Trophoblast cell (in vitro differentiated cells and primary cell): ENCODE measurements at regions not wholly inside any gene's neighbourhood (a gene's known extent, or its start where the extent isn't known, plus 50 kb on each side); places are given as distances from the start of the nearest gene placed in this dataset.
A peak's percentile ranks its signal among the peaks of the same experiment; 100 is the strongest.

Source experiments
- DNase-seq, 2 donors: peaks; one replicate each; pipeline ENCODE4 v3.0.0-alpha.2; 2016
- H2AFZ ChIP-seq: 2 replicates; pipeline ENCODE4 v1.6.1; 2013; ENCODE audit warnings: low read length, moderate library complexity, mild to moderate bottlenecking; ENCODE audit not compliant: insufficient read depth, poor library complexity
- H2AK5ac ChIP-seq: 2 replicates; pipeline ENCODE4 v1.6.1; 2013; ENCODE audit warnings: mild to moderate bottlenecking, low read length
- H2BK120ac ChIP-seq: 2 replicates; pipeline ENCODE4 v1.6.1; 2013; ENCODE audit warnings: low read length, mild to moderate bottlenecking, moderate library complexity; ENCODE audit not compliant: insufficient read depth, poor library complexity
- H2BK12ac ChIP-seq: 2 replicates; pipeline ENCODE4 v1.6.1; 2013; ENCODE audit warnings: mild to moderate bottlenecking, low read length, moderate library complexity
- H2BK5ac ChIP-seq: 2 replicates; pipeline ENCODE4 v1.6.1; 2013; ENCODE audit warnings: low read length, low read depth, moderate library complexity, mild to moderate bottlenecking; ENCODE audit not compliant: poor library complexity
- H3K14ac ChIP-seq: 2 replicates; pipeline ENCODE4 v1.6.1; 2013; ENCODE audit warnings: mild to moderate bottlenecking, low read length
- H3K18ac ChIP-seq: 2 replicates; pipeline ENCODE4 v1.6.1; 2013; ENCODE audit warnings: mild to moderate bottlenecking, low read length
- H3K23ac ChIP-seq: 2 replicates; pipeline ENCODE4 v1.6.1; 2013; ENCODE audit warnings: low read length
- H3K27ac ChIP-seq: 2 replicates; pipeline ENCODE4 v1.5.1; 2013; ENCODE audit warnings: low read depth, mild to moderate bottlenecking, inconsistent platforms, low read length, moderate library complexity
- H3K27me3 ChIP-seq: 2 replicates; pipeline ENCODE4 v1.6.1; 2013; ENCODE audit warnings: inconsistent platforms, mild to moderate bottlenecking, low read length, moderate library complexity; ENCODE audit not compliant: insufficient read depth
- H3K36me3 ChIP-seq, 2 experiments: 1 replicate in 1 of 2; 2 replicates in 1 of 2; pipeline ENCODE4 v1.6.1; 2013; ENCODE audit warnings: low read length in 2 of 2, mild to moderate bottlenecking in 2 of 2, moderate library complexity in 1 of 2; ENCODE audit not compliant: insufficient read depth in 2 of 2, control insufficient read depth in 1 of 2
- H3K4ac ChIP-seq: 2 replicates; pipeline ENCODE4 v1.6.1; 2013; ENCODE audit warnings: low read depth, mild to moderate bottlenecking, low read length, moderate library complexity
- H3K4me1 ChIP-seq, 2 experiments: 1 replicate in 1 of 2; 2 replicates in 1 of 2; pipeline ENCODE4 v1.6.1; 2013; ENCODE audit warnings: low read length in 2 of 2, mild to moderate bottlenecking in 2 of 2, moderate library complexity in 1 of 2; ENCODE audit not compliant: insufficient read depth in 2 of 2, control insufficient read depth in 1 of 2
- H3K4me2 ChIP-seq: 2 replicates; pipeline ENCODE4 v1.6.1; 2013; ENCODE audit warnings: inconsistent platforms, mild to moderate bottlenecking, low read length, moderate library complexity
- H3K4me3 ChIP-seq: 2 replicates; pipeline ENCODE4 v1.5.1; 2013; ENCODE audit warnings: mild to moderate bottlenecking, low read depth, low read length, inconsistent platforms
- H3K79me1 ChIP-seq: one replicate; pipeline ENCODE4 v1.6.1; 2013; ENCODE audit warnings: low read length
- H3K79me2 ChIP-seq: 2 replicates; pipeline ENCODE4 v1.6.1; 2013; ENCODE audit warnings: low read length, mild to moderate bottlenecking; ENCODE audit not compliant: control insufficient read depth, insufficient read depth, poor library complexity
- H3K9ac ChIP-seq: 2 replicates; pipeline ENCODE4 v1.6.1; 2013; ENCODE audit warnings: mild to moderate bottlenecking, low read length
- H3K9me3 ChIP-seq: 2 replicates; pipeline ENCODE4 v1.6.1; 2013; ENCODE audit warnings: low read depth, mild to moderate bottlenecking, control low read depth, inconsistent platforms, low read length; ENCODE audit not compliant: insufficient read depth
- H4K12ac ChIP-seq: 2 replicates; pipeline ENCODE4 v1.6.1; 2013; ENCODE audit warnings: low read depth, mild to moderate bottlenecking, low read length, moderate library complexity
- H4K8ac ChIP-seq: 2 replicates; pipeline ENCODE4 v1.6.1; 2013; ENCODE audit warnings: low read depth, mild to moderate bottlenecking, low read length, moderate library complexity
- H4K91ac ChIP-seq: one replicate; pipeline ENCODE4 v1.6.1; 2013; ENCODE audit warnings: low read depth, mild to moderate bottlenecking, low read length, moderate library complexity
- WGBS: extraction: QIAGEN DNeasy Blood & Tissue Kit; methylation state at CpG from one replicate; pipeline ENCODE4 v1.1.7; 2013; ENCODE audit warnings: missing lambda C conversion rate; ENCODE audit not compliant: insufficient read length, insufficient coverage; ENCODE audit errors: extremely low coverage; 5-methylcytosine and 5-hydroxymethylcytosine counted together

DNA sequence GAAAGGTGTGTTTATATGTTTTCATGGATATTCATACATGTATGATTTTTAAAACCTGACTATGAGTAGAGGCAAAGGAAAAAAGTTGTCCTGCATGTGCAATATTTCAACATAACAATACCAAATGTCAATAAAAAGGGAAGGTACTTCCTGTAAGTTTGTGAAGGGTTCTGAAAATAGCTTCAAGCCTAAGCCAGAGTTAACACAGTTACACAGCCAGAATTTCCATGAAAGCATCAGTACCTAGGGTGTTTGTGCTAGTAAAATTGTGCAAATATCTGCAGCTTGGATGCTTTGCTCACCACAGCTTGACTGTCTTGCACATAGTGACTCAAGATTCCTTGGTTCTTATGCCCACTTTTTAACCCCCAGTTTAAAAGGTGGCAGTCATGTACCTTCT, 193.1 kb upstream of the FAR2 start:
- no peaks in the 10 kb centered on the region for H3K79me1 ChIP-seq

GRCh38 chr12:28958553-28959195, 190.4 kb upstream of the FAR2 start:
- Histone ChIP-seq H3K36me3 (no peaks in the 10 kb centered on the region), H3K4me2 (no peak overlapping the region), H3K27ac (no peak overlapping the region), H3K79me2 (no peaks in the 10 kb centered on the region), H3K18ac (no peak overlapping the region), H2AFZ (no peak overlapping the region), H4K12ac (no peak overlapping the region), H3K4ac (no peak overlapping the region), H3K79me1 (no peaks in the 10 kb centered on the region), H2BK12ac (no peak overlapping the region), H3K23ac (no peak overlapping the region), H3K27me3 (no peaks in the 10 kb centered on the region), H3K4me3 (no peak overlapping the region), H4K91ac (no peak overlapping the region), H3K4me1 (no peaks in the 10 kb centered on the region), H3K14ac (no peak overlapping the region), H2AK5ac (no peak overlapping the region), H3K9me3 (no peaks in the 10 kb centered on the region), H2BK120ac (no peak overlapping the region), H2BK5ac (no peak overlapping the region), H3K9ac (no peak overlapping the region), H4K8ac (no peak overlapping the region)
- DNase-seq, result peak in 1 of 2 donors; percentile 29
- WGBS, result no CpG with 5 or more reads among the region's 2 CpGs

More for the DNA sequence above, 193.1 kb upstream of the FAR2 start:
- no peak overlapping the region for H3K18ac ChIP-seq
- no peaks in the 10 kb centered on the region for H3K4me1 ChIP-seq
- H3K9me3 ChIP-seq, result no peaks in the 10 kb centered on the region
- H3K9ac ChIP-seq, result no peak overlapping the region
- H2BK12ac ChIP-seq, result no peak overlapping the region
- no peak overlapping the region for H4K91ac ChIP-seq
- H3K27me3 ChIP-seq, result no peaks in the 10 kb centered on the region
- H3K79me2 ChIP-seq, result no peaks in the 10 kb centered on the region
- no peak overlapping the region for H3K4me3 ChIP-seq
- H2AK5ac ChIP-seq, result no peak overlapping the region
- H3K14ac ChIP-seq, result no peak overlapping the region
- H3K4ac ChIP-seq, result no peak overlapping the region
- H4K8ac ChIP-seq, result no peak overlapping the region
- no peak overlapping the region for H3K27ac ChIP-seq
- H2BK120ac ChIP-seq, result no peak overlapping the region
- no peak overlapping the region for H4K12ac ChIP-seq
- no peak overlapping the region for H3K4me2 ChIP-seq
- H3K23ac ChIP-seq, result no peak overlapping the region
- DNase-seq, result no peak
- H2BK5ac ChIP-seq, result no peak overlapping the region
- no peaks in the 10 kb centered on the region for H3K36me3 ChIP-seq
- H2AFZ ChIP-seq, result no peak overlapping the region

DNA sequence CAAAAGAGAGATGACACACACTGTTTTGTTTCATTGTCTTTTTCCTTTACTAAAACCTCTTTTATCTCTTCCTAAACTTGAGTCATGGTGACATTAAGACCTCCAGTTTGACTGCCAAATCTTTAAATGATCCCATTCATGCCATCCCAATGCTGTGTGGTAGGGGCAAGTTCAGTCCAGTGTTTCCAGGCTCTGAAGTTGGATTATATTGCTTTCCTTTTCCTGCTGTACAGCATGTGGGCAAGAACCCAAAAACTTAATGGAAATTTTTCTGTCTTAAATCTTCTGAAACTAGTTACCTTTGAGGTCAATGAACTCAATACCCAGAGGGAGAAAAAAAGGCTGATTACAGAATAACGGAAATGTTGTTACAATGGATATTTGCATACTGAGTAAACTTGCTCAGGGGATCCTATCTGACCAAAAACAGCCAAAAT, 187.1 kb upstream of the FAR2 start:
- no peak overlapping the region for H4K8ac ChIP-seq
- no peak overlapping the region for H2BK5ac ChIP-seq
- no peak overlapping the region for H2AFZ ChIP-seq
- no peaks in the 10 kb centered on the region for H3K4me1 ChIP-seq
- H3K14ac ChIP-seq, result no peak overlapping the region
- H4K91ac ChIP-seq, result no peak overlapping the region
- H3K9ac ChIP-seq, result no peak overlapping the region
- H3K18ac ChIP-seq, result no peak overlapping the region
- H3K27ac ChIP-seq, result no peak overlapping the region
- no peak overlapping the region for H4K12ac ChIP-seq
- no peak overlapping the region for H2BK120ac ChIP-seq
- no peak overlapping the region for H2AK5ac ChIP-seq
- H3K4ac ChIP-seq, result no peak overlapping the region
- DNase-seq, result no peak
- no peaks in the 10 kb centered on the region for H3K36me3 ChIP-seq
- no peak overlapping the region for H3K23ac ChIP-seq
- H3K9me3 ChIP-seq, result no peaks in the 10 kb centered on the region
- H3K27me3 ChIP-seq, result no peaks in the 10 kb centered on the region
- WGBS, result no CpG with 5 or more reads among the region's 1 CpG
- H3K4me2 ChIP-seq, result no peak overlapping the region
- no peak overlapping the region for H2BK12ac ChIP-seq
- H3K79me2 ChIP-seq, result no peaks in the 10 kb centered on the region
- no peaks in the 10 kb centered on the region for H3K79me1 ChIP-seq
- no peak overlapping the region for H3K4me3 ChIP-seq

DNA sequence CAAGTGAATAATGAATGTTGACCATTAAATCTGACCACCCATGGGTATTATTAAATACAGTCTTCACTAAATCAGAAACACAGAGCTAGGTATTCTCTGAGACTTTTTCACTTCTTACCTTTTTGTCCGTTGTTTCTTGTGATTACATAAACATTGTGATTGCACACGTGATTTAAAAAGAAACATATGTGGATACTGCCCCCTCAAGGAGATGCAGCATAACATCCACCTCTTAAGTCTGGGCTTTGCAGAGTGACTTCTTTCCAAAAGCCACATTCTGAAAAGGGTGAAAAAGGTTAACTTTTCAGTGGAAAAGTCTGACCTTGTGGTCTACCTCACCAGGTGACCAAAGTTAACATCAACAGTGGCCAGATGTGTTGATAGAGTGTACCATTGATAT, 185.5 kb upstream of the FAR2 start:
- no CpG with 5 or more reads among the region's 2 CpGs for WGBS
- no peak overlapping the region for H3K4me3 ChIP-seq
- H2BK5ac ChIP-seq, result no peak overlapping the region
- H3K4ac ChIP-seq, result no peak overlapping the region
- H3K79me2 ChIP-seq, result no peaks in the 10 kb centered on the region
- H3K27ac ChIP-seq, result no peak overlapping the region
- no peak overlapping the region for H2BK120ac ChIP-seq
- no peak overlapping the region for H3K14ac ChIP-seq
- no peak overlapping the region for H4K12ac ChIP-seq
- no peaks in the 10 kb centered on the region for H3K79me1 ChIP-seq
- no peak overlapping the region for H2BK12ac ChIP-seq
- no peaks in the 10 kb centered on the region for H3K9me3 ChIP-seq
- H4K8ac ChIP-seq, result no peak overlapping the region
- no peak overlapping the region for H3K18ac ChIP-seq
- H3K23ac ChIP-seq, result no peak overlapping the region
- H3K27me3 ChIP-seq, result no peaks in the 10 kb centered on the region
- peak in 1 of 2 donors; percentile 26 for DNase-seq
- no peaks in the 10 kb centered on the region for H3K4me1 ChIP-seq
- no peaks in the 10 kb centered on the region for H3K36me3 ChIP-seq
- no peak overlapping the region for H2AFZ ChIP-seq
- no peak overlapping the region for H2AK5ac ChIP-seq
- H4K91ac ChIP-seq, result no peak overlapping the region
- H3K9ac ChIP-seq, result no peak overlapping the region
- no peak overlapping the region for H3K4me2 ChIP-seq
